ENCODE measurements at regions not wholly inside any gene's neighbourhood (a gene's known extent, or its start where the extent isn't known, plus 50 kb on each side); places are given as distances from the start of the nearest gene placed in this dataset.

DNA sequence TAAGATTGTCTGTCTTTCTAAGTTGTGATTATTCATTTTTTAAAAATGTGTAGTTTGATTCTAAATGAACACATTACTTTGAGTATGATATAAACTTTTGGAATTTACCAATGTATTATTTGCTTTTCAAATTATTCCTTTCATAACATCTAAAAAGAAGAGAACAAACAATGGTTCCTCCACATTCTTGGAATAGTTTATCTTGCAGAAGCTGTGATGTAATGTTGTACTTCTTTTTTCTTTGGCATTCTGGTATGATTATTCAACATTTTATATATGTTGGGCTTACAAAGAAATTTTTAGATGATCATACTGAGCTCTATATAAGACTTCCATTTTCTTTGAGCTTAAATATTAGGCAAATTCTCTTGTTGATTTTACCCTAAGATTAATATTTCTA, 419.2 kb downstream of the DIPK2A start:
- DNase-seq, result no peak

DNA sequence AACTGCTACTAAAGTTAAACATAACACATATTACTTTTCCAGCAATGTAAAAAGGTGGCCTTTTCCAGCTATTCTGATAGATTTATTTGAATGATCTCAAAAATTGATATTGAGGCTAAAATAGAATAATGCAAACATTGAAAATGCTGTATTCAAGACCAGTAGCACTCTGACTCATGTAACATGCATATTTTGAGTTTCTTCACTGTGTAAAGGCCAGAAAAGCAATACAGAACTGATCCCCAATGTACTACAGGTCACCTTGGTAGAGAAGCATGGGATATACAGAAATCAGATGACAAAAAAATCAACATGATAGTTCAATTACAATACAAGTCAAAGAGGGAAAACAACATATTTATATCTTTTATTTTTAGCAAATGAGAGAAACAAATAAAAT, 419.6 kb downstream of the DIPK2A start:
- no peak for DNase-seq

DNA sequence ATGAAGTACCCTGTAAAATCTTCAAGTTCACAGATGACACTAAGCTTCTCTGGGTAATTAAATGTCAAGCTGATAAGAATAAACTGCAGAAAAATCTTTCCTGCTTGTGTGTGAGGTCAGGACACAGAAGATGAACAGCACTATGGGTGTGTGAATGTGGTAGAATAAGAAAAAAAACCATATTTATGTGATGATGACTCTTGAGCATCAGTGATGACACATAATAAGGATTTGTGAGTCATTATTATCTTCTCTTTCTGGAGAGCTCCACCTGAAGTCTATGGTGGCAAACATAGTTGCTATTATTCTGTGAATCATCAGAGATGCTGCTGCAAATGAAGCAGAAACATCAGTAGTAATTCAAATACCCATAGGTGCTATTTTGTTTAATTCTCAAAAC, 422.4 kb downstream of the DIPK2A start:
- DNase-seq, result no peak

DNA sequence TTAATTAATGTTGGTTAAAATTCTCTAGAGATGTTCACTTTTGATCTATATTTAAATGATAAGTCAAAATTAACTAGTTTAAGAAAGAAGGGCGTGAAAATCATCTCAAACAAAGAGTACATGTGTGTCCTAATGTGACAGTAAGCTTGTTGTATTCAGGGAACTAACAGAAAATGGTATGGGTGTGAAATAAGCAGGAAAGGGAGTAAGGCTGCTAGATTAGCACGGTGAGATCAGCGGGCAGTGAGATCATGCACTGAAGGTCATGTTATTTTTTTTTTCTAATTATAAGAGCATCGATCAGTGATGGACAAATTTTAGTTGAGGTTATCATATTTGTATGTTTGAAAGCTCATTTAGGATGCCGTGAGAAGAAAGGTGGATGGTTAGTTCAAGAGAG, 430.8 kb downstream of the DIPK2A start:
- DNase-seq, result no peak

DNA sequence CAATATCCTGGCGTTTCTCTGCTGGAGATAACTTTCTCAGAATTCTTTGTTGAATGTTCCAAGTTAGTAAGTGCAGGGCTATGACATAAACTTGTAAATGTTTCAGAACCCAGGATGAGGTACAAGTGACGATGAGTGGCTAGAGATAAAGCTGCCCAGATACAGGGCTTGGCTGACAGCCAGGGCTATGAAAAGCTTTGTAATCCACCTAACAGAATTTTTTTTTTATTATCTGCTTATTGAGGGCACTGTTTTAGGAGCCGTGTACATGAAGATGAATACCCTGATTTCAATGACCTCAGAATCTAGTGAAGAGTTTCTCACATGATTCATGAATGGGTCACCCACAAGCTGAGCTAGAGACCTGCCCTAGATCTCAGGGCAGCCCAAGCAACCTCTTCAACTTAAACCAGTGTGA, 431.4 kb downstream of the DIPK2A start:
- no peak for DNase-seq

DNA sequence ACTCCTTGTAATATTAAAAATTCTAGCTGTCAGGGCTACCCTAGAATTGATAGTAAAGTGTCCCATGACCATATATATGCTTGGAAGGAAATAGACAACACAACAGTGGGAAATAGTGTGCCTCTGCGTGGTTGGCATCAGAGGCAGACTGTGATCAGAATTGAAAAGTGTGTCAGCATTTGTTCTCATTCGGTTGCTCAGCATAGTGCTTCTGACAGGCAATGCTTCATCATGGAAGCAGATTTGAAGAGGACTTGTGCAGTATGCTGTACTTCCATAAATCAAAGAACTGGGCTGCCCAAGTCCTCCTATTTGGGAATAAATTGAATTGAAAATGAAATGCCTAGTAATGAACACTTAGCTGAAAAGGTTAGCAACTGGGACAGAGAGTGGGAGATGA, 435.7 kb downstream of the DIPK2A start:
- DNase-seq, result no peak

DNA sequence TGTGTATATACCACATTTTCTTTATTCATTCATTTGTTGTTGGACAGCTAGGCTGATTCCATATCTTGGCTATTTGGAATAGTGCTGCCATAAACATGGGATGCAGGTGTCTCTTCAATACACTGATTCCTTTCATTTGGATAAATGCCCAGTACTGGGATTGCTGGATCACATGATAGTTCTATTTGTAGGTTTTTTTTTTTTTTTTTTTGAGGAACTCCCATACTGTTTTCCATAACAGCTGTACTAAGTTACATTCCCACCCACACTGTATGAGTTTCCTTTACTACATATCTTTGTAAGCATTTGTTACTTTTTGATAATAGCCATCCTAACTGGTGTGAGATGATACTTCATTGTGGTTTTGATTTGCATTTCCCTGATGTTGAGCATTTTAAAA, 437.7 kb downstream of the DIPK2A start:
- peak; percentile 12 to 44 for DNase-seq

DNA sequence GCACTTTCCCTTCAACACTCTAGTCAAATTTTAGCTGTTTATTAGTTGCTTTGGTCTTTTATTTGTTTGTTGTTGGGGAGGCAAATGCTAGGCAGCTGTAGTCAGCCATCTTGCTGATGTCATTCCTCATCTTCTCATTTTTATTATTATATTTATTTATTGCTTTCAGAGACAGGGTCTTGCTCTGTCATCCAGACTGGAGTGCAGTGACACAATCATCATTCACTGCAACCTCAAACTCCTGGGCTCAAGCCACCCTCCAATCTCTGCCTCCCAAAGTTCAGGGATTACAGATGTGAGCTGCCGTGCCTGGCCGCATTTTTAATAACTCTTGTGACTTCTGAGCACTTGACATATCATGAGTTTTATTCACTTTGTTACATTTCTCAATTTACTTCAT, 441.4 kb downstream of the DIPK2A start:
- DNase-seq, result peak in 1 of 2 experiments; percentile 1

DNA sequence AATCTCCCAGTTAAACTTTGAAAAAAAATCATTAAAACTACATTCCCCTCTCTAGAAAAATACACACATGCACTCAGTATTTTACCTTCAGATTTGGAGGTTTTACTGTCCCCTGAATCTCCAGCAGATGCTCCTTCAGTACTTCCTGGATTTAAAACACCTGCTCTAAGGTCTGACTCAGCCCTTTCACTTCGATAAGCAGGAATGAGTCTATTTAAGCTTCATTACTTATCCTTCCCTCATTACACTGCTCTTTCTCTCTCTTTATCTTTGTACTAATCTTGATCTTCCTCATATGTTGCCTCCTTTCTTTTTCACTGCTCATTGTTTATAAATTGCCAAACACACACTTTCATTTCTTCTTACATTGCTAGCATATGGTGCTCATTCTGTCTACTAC, 443.9 kb downstream of the DIPK2A start:
- no peak for DNase-seq

DNA sequence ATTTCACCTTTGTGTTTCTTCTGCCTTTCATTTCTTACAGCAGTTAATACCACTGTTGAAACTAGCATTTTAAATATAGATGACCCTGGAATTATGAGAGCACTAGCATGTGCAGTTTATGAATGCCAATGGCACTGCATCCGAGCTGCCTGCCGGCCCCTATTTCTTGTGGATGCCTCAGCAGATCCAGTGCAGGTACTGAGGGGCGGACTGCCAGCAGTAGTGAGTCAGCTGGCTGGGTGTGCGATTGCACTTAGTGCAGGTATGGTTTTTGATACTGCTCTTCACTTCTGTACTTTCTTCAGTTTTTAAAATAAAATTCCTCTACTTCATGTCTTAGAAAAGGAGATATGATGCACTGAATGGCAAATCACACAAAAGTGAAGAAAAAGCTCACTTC, 453.0 kb downstream of the DIPK2A start:
- DNase-seq, result no peak

DNA sequence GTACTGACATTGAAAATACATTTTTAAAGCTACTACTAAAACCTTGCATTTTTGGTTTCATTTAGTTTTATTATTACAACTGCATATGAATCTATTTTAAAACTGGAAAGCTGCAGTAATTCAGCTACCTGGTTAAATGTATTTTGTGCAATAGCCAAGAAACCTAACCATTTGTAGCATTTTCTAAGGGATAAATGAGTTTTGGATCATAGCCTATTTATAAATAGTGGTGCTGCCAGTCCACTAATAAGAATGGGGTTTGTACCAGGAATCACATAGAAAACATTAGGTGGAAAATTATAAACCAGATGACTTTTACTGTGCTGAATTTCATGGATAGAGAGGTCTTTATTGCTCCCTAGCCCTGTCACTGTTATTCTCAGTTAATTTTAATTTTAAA, 454.7 kb downstream of the DIPK2A start:
- no peak for DNase-seq

DNA sequence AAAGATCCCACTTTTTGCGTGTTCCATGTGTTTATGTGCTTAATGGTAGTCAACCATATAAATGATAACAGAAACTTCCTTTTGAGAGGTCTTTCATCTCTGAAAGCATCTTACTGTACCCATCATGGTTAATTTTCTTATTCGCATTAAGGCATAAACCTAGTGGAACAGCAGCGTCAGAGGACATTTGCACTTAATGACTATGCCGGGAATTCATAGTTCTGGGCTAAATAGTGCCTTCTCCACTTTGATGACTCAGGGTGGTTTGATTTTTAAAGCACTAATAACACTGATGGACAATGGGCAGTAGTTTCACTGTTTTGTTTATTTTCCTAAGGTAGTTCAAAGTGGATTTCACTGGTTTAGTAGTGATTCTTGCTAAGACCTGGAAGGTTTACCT, 455.3 kb downstream of the DIPK2A start:
- no peak for DNase-seq

DNA sequence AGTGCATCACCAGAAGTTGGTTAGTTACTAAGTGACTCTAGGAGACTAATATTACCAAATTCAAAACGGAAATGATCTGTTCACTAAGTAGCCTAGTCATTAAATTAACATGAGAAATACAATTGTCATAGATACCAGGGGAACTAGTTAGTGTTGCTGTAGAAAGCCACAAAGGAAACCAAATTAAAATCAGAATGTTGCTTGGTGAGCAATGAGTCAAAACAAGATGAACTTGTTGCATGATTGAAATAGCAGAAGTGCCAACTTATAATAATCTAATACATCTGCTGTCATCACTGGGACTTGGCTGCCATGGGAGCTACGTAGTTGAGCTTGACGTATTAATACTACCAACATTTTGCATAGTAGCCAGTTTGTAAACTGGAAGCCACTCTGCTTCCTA, 458.1 kb downstream of the DIPK2A start:
- DNase-seq, result no peak

DNA sequence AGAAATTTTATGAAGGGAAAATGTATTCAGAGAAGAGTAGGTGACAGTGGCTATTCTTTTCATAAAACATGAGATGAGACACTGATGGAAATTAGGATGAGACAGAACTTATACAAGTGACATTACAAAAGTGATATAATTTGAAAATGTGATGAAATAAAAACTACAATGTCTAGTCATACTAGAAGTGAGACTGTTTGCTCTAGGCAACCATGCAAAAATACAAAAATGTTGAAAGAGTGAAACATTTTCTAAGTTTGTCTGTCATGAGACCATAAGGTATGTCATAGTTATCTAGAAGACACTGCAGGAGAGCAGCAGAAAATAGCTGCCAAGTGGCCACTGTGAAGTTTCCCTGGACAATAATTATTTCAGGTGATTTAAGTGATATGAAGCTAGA, 459.5 kb downstream of the DIPK2A start:
- DNase-seq, result no peak

DNA sequence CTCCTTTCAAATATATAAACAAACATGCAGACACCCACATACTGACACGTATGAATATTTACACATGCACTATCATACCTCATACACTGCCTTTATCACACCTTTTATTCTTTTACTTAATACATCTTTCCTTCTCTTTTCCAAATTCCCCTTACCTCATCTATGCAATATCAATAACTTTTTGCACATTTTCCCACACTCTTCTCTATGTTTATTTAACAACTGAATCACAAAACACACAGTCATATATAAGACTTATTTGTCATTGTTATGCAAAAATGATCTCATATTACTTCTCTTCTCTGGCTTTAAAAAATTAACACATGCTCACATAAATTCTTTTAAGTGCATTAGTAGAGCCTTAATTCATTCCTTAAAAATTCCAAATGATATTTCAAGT, 461.4 kb downstream of the DIPK2A start:
- DNase-seq, result no peak

DNA sequence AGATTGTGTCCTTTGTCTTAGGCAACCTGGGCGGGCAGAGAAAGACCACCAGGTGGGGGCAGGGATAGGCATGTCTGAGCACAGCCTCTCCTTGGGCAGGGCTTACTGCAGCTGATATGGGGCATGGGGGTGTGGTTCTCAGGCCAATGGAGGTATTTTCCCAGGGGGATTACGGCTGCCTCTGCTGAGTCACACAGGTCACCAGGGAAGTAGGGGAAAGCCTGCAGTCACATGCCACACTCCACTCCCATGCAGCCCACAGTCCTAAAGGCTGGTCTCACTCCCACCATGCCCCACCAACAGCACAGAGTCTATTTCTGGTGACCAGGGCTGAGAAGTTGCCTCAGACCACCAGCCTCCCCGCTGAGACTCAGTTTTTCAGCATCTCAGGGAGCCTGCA, 466.4 kb downstream of the DIPK2A start:
- DNase-seq, result no peak

DNA sequence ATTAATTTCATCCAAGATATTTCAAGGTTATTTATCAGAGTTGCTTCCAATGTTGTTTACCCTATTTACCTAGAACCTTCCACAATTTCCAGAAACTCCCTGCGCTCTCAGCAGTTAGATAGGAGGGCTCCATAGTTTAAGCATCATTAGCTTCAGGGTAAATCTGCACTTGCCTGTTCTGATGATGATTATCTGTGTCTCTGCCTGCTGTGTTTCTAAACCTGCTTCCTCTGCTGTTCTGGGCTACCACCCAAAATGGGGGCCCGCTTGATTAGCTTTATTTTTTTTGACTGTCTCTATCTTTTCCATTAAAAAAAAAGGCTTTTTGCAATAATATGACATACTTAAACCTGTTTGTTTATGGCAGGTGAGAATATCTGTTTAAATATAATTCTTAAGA, 472.4 kb downstream of the DIPK2A start:
- DNase-seq, result no peak

DNA sequence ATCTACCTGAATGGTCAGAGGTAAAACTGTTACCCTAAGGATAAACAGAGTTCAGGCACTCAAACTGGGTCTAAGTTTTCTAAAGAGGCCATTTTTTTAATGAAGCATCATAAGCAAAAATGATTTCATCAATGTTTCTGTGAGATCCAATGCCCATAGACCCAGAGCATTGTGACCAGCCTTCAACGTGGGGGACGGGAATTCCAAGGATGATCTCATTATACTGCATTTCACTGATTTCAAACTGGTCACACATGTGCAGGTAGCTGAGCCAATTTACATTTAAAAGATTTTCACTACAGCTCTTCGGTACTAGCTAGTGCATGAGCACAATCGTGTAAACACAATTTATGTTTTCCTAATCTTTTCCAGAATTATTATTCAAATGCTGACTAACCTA, 472.9 kb downstream of the DIPK2A start:
- no peak for DNase-seq

DNA sequence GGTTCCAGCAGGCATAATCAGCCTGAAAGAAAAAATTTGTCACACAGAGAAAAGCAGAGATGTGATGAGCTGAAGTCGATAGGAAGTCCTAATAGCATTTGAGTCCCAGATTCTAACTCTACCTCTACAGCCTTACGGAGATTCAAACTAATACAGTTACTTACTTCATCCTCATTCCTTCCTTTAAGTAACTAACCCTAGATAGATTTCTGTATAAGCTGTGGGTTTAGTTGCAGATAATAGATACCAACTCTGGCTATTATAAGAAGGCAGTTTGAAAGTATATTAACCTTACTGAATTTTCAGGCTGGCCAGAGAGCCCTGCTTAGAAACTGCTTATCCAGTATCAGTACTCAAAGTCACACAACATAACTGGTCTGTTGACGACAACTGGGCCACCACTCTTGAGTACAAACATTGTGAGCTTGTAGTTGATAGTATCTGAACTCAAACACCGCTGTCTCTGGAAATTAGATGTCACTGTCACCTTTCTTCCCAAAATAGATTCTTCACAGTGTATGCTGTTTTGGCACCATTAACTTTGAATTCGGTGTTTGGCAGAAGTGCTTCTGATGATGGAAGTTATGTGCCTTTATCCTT, 484.3 kb downstream of the DIPK2A start:
- no peak for DNase-seq

DNA sequence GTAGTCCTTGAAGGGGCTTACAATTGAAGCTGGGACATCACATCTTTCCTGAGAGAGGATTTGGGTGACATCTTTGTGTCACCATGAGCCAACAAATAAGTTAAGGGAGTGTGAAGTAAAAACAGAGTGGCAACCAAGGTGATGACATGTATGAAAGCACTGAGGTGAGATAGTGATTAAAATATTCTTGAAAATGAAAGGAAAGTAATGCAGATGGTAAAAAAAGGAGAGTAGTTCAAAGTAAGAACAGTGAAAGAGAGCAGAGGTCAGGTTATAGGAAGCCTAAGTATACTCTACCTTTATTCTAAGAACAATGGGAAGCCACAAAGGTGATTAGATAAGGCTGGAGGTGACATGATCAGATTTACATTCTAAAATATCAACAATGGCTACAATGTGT, 486.1 kb downstream of the DIPK2A start:
- no peak for DNase-seq

DNA sequence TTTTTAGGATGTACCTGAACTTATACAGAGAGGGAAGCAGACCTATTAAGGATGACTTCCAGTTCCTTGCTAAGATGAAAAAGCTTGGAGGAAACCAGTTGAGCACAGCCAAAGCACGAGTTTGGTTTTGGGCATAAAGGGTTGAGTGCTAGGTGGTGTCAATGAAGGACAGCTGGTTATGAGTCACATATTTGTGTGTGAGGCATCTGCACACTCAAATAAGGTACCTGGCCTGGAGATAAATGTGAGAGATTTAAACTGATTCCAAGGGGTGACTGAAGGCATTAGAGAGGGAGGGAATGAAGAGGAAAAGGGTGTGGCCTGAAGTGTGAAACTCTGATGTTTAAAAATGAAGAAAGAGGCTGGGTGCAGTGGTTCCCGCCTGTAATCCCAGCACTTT, 486.7 kb downstream of the DIPK2A start:
- DNase-seq, result no peak

DNA sequence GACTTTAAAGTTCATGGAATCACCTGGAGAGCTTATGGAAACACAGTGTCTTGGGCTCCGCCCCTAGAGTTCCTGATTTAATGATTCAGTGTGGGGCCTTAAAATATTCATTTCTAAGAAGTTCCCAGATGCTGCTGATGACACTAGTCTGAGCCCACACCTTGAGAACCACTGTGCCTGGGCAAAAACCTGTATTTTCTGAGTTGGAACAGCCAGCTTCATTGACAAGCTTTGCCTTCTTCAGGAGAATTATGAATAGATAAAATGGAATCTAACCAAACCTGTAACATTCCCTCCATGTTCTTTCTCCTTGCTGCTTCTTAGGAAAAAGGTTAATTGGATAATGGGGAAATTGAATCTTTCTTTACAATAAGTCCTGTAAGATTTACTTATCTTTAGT, 490.7 kb downstream of the DIPK2A start:
- no peak for DNase-seq

DNA sequence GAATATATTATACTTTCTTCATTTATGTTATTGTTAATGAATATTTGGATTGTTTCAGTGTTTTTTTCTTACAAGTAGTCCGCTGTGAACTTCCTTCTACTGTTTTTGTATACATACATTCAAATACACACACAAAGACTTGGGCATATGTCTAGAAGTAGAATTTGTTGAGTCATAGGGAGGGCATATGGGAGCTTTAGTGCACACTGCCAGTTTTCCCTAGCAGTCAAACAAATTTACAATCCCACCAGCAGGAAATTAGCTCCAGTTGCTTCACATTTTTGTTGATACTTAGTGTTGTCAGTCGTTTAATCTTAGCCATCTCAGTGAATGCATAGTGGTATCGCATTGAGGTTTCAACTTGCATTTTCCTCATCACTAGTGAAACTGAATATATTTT, 492.3 kb downstream of the DIPK2A start:
- no peak for DNase-seq

DNA sequence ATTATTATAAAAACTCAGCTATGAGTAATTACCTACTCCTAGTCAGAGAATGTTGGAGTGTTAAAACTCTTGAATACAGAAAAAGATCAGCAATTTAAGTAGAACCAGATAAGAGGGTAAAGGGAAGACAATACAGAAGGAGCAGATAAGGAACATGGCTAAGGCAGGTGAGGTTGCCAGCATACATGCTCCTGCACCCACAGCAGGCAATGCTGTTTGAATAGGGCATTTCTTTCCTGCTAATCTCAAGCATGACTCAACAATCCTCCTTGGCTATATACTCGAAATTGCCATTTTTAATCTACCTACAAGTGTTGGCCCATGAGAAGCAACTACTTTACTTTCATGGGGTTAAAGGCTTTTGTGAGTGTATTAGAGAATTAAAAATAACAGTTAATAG, 494.5 kb downstream of the DIPK2A start:
- no peak for DNase-seq

DNA sequence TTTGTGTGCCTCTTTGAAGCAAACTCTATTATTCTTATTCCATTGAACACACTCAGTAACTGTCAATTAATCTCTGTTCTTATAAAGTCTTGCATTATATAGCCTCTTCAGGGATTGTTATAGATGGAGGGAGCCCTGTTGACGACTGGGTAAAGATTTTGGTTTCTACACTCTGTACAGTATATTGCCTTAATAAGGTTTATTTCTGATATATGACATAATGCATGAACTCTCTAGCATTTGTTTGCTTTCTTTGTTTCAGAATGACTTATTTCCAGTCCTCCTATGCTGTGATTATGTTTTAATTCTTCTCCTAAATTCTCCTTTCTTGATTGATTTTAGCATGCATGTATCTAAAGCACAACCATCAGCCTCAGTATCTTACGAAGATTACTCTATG, 494.9 kb downstream of the DIPK2A start:
- no peak for DNase-seq

DNA sequence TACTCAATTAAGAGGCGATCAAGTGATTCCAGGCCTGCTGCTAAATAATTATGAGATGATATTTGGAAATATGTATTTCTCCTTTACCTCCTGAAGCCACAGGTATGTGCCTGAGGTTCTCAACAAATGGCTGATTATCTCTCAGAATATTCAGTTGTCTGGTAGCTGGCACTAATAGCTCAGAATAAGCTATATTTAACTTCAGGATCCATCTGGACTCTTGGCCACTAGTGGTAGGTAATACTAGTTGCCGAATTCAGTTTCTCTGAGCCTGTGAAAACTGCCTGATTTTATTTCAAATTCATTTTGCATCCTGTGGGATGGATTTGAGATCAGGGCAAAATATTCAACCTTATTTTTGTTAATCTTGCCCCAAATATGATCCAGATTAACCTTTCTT, 499.0 kb downstream of the DIPK2A start:
- DNase-seq, result no peak

Measured in SHP77 (cell line).